ENCODE measurements at regions not wholly inside any gene's neighbourhood (a gene's known extent, or its start where the extent isn't known, plus 50 kb on each side); places are given as distances from the start of the nearest gene placed in this dataset.

DNA sequence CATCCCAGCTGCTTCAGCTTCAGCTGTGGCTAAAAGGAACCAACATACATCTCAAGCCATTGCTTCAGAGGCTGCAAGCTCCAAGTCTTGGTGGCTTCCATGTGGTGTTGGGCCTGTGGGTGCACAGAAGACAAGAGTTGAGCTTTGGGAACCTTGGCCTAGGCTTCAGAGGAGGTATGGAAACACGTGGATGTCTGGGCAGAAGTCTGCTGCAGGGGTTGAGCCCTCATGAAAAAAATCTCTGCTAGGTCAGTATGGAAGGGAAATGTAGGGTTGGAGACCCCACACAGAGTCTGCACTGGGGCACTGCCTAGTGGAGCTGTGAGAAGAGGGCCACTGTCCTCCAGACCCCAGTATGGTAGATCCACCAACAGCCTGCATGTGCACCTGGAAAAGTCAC, 279.3 kb downstream of the MZT1 start:
- no peak for DNase-seq (ENCODE audit: low read depth)

DNA sequence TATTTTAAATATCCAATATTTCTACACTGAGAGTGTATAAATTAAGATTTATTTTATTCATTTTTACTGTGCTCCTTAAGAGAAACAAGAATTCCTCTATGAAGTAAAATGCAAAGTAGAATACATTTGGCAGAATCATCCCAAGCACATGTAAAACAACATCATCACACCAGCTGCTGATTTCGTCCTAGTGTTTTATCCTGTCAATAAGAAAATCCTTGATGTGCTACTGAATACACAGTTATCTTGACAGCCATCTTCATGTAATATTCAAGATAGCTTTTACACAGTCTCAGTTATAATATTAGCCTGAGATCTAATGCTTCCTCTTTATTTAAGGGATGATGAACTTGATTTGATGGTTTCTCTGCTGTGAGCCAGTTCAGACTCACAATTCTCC, 282.4 kb downstream of the MZT1 start:
- no peak for DNase-seq (ENCODE audit: low read depth)

DNA sequence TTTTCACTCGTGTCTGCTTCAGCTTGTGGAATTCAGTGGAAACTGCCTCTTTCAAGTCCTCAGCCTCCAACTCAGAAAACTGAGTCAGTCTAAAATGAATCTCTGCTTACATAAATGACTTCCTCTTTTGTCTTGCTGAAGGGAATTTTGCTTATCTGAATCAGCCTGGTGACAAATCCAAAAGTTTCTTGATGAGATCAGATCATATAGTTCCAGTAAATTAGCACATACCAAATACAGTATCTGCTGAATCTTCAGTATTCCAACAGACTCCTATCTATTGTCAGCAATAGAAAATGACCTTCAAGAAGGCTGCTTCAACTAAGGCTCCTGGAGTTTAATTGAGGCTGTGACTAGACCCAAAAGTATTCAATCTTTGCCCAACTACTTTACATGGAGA, 290.0 kb downstream of the MZT1 start:
- peak; percentile 69 for DNase-seq (ENCODE audit: low read depth)

- DNase-seq (ENCODE audit: low read depth), result no peak
Observed at GRCh38 chr13:72435251-72435650, 292.2 kb downstream of the MZT1 start.

- DNase-seq (ENCODE audit: low read depth), result no peak
Observed at GRCh38 chr13:72431981-72432682, 295.3 kb downstream of the MZT1 start.

- DNase-seq (ENCODE audit: low read depth), result no peak
Observed at GRCh38 chr13:72430923-72431322, 296.5 kb downstream of the MZT1 start.

DNA sequence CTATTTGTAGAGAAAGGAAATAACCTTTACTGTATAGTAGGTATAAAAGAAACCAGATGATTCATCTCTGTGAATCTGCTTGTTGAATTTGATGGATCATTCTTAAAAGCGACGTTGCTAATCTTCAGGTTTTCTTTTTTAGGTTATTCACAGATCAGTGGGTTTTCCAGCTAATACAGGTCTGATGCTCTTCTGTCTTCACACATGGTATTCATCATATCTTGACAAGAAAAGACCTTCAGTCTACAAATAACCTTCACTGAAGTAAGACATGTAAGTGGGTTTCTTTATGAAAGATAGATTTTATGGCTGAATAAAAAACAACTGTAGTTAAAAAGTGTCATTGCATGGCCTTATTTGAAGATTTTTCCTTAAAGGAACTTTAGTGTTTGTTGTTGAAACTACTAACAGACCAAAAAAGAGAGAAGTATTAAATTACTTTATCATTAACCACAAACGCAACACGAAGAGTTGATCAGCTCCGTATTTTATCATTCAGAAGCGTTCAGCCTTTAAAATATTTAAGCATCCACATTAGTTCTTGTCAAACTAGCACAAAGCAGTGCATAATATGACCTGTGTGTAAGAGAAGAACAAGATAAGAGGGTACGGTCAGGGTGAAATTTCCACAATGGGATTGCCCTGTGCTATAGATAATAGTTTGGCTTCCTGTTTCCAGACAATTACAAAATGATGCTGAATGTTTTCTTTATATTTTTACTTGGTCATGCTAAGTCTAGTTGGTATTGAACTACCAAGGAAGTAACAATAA, 299.5 kb downstream of the MZT1 start:
- DNase-seq (ENCODE audit: low read depth), result no peak

DNA sequence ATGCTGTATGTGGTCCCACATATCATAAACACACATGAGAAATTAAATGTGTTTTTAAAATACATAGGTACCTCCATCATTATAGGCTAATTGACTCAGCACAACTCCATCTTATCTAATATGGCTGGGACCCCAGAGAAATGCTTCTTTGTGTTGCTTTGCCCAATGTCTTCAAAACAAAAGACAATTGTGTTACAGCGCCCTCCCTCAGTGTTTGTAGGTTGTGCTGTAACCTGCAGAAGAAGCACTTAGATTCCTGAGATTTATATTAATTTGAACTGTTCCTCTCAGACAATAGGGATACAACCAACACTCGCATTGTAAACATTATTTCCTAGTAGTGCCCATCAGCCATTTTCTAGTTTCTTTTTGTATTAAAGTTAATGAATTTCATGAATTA, 303.4 kb downstream of the MZT1 start:
- DNase-seq (ENCODE audit: low read depth), result no peak

DNA sequence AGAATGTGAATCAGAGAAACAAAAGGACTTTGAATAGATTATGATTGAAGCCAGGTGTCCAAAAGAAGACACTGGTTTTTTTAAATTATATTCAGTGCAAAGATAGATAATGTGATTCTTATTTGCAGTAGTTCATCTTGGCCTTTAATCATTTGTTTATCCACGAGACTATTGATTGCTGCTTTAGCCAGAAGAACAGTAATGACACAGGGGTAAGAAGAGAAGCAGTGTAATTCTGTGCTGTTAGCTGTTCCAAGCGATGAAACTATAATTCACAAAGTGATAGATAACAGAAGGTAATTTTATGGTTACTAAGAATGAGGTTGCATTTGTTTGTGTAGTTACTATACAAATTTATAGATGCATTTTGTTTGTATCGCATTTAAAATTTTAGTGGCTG, 311.6 kb downstream of the MZT1 start:
- no peak for DNase-seq (ENCODE audit: low read depth)

DNA sequence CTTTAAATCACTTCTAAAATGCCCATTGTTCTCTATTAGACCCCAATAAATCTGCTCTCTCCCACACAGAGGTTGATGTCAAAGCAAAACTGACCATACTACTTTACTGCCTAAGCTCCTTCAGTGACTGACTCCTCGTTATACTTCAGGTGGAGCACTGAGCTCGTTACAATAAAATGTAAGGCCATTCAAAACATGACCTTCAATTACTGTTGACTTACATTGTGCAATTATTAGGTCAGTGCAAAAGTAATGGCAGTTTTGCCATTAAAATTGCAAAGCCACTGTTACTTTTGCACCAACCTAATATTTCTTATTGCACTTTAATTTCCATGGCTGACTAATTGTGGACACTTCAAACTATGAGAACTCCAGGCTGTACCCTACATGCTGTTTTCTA, 314.9 kb downstream of the MZT1 start:
- no peak for DNase-seq (ENCODE audit: low read depth)

DNA sequence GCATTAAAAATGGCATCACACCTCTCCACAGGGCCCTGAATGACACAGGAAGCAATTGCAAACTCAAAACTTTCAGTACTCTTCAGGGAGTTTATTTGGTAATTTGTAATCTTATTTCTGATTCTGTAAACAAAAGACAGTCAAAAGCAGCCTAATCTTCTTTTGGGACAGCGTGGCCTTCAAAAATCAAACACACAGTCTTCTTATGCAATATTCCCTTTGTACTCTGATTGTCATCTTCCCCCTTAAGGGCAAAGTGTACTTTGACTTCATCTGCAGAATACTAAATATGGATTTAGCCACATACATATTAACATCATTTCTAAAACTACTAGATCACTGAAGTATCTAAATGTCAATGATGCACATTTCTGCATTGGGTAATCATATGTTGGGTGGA, 322.0 kb downstream of the MZT1 start:
- no peak for DNase-seq (ENCODE audit: low read depth)

DNA sequence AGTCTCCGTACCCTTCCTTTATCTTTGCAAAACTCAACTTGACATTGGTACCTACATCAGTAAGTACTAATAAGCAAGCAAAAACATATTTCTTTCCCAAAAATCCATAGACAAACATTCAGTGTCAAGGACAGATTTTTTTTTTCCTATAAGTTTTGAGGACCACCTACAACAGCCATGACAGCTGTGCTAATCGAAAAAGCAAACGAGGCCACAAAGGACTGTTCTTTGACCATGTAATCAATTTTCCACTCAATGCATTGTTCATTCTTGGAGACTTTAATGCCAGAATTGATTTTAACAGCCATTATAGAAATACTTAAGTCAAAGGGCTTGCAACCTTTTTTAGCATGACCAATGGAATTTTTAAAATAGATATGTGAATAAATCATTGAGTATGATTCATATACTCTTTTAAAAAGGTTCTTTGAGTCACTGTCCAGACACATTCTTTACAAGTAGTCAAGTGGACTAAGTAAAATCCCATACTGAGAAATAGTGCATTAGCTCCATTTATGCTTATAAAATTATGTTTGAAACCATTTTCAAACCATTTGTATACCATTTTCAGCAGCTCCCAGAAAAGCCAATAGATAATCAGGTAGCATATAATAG, 323.9 kb downstream of the MZT1 start:
- DNase-seq (ENCODE audit: low read depth), result peak; percentile 8

DNA sequence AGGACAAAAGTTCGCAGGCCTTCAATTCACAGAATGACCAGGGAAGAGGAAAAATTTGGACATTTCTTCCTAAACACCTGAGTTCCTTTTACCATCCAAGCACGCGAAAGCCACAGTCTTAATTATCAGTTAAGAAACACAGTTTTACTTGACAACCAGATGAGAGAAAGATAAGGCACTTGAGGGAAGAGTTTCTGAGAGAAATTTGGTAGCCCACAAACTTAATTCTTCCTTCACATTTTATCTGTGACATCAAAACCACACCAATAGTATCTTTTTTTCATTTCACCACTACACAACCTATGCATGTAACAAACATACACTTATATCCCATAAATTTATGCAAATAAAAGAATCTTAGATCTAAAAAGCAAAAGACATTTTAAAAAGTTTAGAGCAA, 326.6 kb downstream of the MZT1 start:
- DNase-seq (ENCODE audit: low read depth), result no peak

DNA sequence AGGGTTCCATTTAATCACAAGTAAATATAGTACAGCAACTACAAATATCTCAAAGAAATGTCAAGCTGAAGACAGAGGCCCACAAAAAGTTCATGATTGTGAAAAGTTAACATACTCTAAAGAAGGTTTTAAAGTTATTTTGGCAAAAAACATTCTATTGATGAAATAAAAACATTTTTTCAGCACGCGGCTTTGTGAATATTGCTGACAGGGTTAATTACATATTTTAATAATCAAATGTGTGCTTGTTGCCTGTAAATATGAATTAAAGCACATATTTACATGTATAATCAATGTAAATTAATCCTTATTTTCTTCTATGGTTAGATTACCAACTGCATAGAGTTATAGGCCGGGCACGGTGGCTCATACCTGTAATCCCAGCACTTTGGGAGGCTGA, 328.1 kb downstream of the MZT1 start:
- no peak for DNase-seq (ENCODE audit: low read depth)

DNA sequence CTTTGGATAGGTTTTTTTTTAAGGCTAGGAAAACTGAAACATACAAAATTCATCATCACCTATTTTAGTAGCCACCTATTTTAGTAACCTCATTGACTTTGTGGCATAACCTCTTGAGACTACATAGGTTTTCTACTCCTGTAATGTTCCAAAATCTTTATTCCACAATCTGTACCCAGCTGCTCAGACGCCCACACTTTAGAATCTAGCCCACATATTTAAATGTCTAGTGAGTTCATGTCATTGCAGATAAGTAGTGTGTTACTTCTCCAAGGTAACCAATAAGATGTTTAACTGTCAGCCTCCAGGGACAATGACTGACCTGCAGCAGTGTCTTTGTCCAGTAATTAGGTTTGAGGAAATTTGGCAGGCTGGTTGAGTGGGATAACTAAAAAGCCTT, 330.2 kb downstream of the MZT1 start:
- no peak for DNase-seq (ENCODE audit: low read depth)

DNA sequence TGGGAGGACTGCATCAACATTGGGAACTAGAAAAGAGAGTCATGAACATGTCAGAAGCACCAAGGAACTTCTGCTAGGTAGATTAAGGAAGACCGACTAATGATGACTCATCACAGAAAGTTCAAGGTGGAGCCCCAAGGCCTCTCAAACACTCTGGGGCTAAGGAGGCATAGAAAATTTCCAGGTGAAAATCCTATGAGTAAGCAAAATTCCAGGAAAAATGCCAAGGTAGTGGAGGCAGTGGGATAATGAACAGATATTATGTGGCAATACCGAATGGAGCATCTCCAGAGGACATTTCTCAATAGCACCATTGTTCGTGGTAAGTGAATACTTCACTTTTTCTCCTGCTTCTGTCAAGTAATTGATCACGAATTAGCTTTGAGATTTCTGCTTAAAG, 336.5 kb downstream of the MZT1 start:
- DNase-seq (ENCODE audit: low read depth), result peak; percentile 77

DNA sequence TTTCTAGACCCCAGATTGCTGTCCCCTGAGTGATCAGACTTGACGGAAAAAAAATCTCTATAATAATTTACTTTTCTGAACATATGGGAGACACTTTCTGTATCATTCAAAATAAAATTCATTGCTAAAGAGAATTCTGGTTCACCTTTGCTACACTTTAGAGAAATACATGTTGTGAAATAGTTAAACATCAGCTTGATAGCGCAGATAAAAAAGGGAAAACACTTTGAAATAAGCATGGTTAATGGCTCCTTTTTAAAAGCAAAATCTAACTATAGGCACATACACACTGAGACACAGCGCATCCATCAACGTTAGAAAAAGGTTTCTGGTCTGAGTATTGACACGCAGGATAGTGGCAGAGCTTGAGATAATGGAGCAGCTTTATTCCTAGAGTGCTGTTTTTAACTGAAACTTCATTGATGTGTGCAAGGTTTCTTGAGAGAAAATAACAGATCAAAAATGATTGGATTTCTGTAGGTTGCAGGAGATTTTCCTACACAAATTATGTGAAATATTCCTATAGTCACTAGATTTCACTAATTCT, 341.2 kb downstream of the MZT1 start:
- no peak for DNase-seq (ENCODE audit: low read depth)

DNA sequence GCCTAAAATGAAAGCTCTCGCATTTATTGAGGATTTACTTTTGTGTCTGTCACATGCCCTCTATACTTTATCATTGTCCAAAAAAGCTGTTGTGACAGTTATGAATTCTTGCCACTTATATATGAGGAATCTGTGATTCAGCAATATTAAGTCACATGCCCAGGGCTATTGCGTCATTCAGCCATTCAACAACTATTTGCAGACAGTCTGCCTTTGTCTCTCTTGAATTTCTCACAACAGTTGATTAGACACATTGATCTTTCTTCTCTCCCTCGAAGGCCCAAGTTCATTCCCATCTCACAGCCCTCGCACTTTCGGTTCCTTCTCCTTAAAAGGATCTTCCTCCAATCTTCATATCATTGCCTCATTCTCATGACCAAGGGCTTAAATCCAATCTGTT, 342.6 kb downstream of the MZT1 start:
- peak; percentile 18 for DNase-seq (ENCODE audit: low read depth)

- peak; percentile 9 for DNase-seq (ENCODE audit: low read depth)
Observed at GRCh38 chr13:72384186-72384823, 343.1 kb downstream of the MZT1 start.

DNA sequence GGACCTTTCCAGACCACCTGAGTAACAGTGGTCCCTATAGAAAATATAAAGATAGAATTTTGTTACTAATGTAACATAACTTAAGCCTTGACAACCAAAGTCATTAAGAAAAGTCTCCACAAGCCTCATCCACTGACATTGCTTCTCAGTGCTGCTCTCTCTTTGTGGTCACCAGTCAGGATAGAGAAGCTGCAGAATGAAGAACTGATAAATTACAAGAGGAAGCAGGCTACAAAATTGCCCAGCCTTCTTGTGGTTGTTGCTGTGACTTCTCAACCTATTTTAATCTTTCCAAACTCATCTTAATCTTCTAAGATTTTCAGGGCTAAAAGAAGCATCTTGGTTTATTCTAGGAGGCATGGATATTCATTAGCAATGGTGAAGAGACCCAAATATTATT, 343.8 kb downstream of the MZT1 start:
- no peak for DNase-seq (ENCODE audit: low read depth)

DNA sequence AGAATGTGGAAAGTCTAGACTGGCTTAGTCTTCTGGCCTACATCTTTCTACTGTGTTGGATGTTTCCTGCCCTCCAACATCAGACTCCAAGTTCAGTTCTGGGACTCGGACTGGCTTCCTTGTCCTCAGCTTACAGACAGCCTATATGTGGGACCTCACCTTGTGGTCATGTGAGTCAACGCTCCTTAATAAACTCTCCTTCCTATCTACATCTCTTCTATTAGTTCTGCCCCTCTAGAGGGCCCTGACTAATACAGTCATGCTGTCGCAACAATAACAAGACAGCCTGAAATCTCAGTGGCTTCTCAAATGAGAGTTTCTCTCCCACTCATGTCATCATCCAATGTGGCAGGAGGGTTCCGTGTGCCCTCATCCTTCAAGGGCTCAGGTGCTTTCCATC, 347.8 kb downstream of the MZT1 start:
- DNase-seq (ENCODE audit: low read depth), result peak; percentile 68

GRCh38 chr13:72368031-72368430, 359.4 kb downstream of the MZT1 start:
- no peak for DNase-seq (ENCODE audit: low read depth)
